ENCODE measurements at regions not wholly inside any gene's neighbourhood (a gene's known extent, or its start where the extent isn't known, plus 50 kb on each side); places are given as distances from the start of the nearest gene placed in this dataset.

GRCh38 chr12:54749191-54749818, 101.1 kb upstream of the DCD start:
- TF ChIP-seq CTCF (IDR thresholded peaks at IDR 0.05) (peak; percentile 85), EZH2 (IDR thresholded peaks at IDR 0.05; ENCODE audit: borderline replicate concordance, insufficient read depth, low read depth, low read length, poor library complexity, severe bottlenecking) (no peak)
